Stimulated activated CD8-positive, alpha-beta memory T cell treated with anti-CD3 and anti-CD28 coated beads, Interleukin-4, amount 100 ng/mL, for 24 hours (primary cell): ENCODE measurements at regions not wholly inside any gene's neighbourhood (a gene's known extent, or its start where the extent isn't known, plus 50 kb on each side); places are given as distances from the start of the nearest gene placed in this dataset.
"Not testable (repeated sequence)": the region's sequence is repeated elsewhere in the genome, so short reads cannot be mapped to it uniquely, and the experiment has no call there.

Experiments used
- DNase-seq: peaks from one replicate; pipeline ENCODE4 v3.0.0-alpha.2; 2020; ENCODE audit warnings: low read depth

GRCh38 chr2:47295131-47295980 is 73.8 kb upstream of the EPCAM start:
- no peak for DNase-seq

GRCh38 chr2:47293976-47294375 is 75.1 kb upstream of the EPCAM start:
- no peak for DNase-seq

GRCh38 chr2:47288864-47289263 is 80.2 kb upstream of the EPCAM start:
- no peak for DNase-seq

GRCh38 chr2:47283659-47284058 is 85.5 kb upstream of the EPCAM start:
- DNase-seq, result no peak

GRCh38 chr2:47282621-47283272 is 86.4 kb upstream of the EPCAM start:
- no peak for DNase-seq

GRCh38 chr2:47279525-47279924 is 89.6 kb upstream of the EPCAM start:
- not testable (repeated sequence) for DNase-seq

- no peak for DNase-seq
These were observed 91.1 kb upstream of the EPCAM start for GRCh38 chr2:47277987-47278386.

GRCh38 chr2:47277187-47277586 is 91.9 kb upstream of the EPCAM start:
- no peak for DNase-seq

- no peak for DNase-seq
These were observed 93.0 kb upstream of the EPCAM start for GRCh38 chr2:47276061-47276460.

GRCh38 chr2:47274054-47274782 is 94.9 kb upstream of the EPCAM start:
- DNase-seq, result no peak

GRCh38 chr2:47272905-47273758 is 96.0 kb upstream of the EPCAM start:
- DNase-seq, result no peak

- DNase-seq, result peak; percentile 33
These were observed 95.9 kb upstream of the CALM2 start for GRCh38 chr2:47272031-47272864.

GRCh38 chr2:47271054-47272000 is 95.0 kb upstream of the CALM2 start:
- no peak for DNase-seq

- DNase-seq, result no peak
These were observed 94.1 kb upstream of the CALM2 start for GRCh38 chr2:47270421-47270820.

GRCh38 chr2:47269316-47270232 is 93.3 kb upstream of the CALM2 start:
- no peak for DNase-seq

GRCh38 chr2:47267711-47268086 is 91.4 kb upstream of the CALM2 start:
- no peak for DNase-seq

- no peak for DNase-seq
These were observed 90.8 kb upstream of the CALM2 start for GRCh38 chr2:47266939-47267710.

- no peak for DNase-seq
These were observed 89.5 kb upstream of the CALM2 start for GRCh38 chr2:47265751-47266231.
